Muscle layer of duodenum (tissue), 2 donors: ENCODE measurements at regions not wholly inside any gene's neighbourhood (a gene's known extent, or its start where the extent isn't known, plus 50 kb on each side); places are given as distances from the start of the nearest gene placed in this dataset.

ENCODE experiments used
- H3K27ac ChIP-seq: one replicate; pipeline ENCODE4 v1.7.0; 2013; ENCODE audit warnings: mild to moderate bottlenecking, low read length
- H3K27me3 ChIP-seq: one replicate; pipeline ENCODE4 v1.7.0; 2013; ENCODE audit warnings: low read depth, mild to moderate bottlenecking, control low read depth, low read length
- H3K36me3 ChIP-seq, 2 donors: one replicate each; pipeline ENCODE4 v1.7.0; 2013; ENCODE audit warnings: low read length in 2 of 2, control low read depth in 1 of 2, mild to moderate bottlenecking in 1 of 2; ENCODE audit not compliant: insufficient read depth in 2 of 2, control insufficient read depth in 1 of 2
- H3K4me1 ChIP-seq, 2 donors: one replicate each; pipeline ENCODE4 v1.7.0; 2013; ENCODE audit warnings: low read length in 2 of 2, mild to moderate bottlenecking in 2 of 2, control low read depth in 1 of 2, moderate library complexity in 1 of 2; ENCODE audit not compliant: insufficient read depth in 2 of 2, control insufficient read depth in 1 of 2
- H3K4me3 ChIP-seq, 2 donors: one replicate each; pipeline ENCODE4 v1.7.0; 2013; ENCODE audit warnings: low read length in 2 of 2, low read depth in 1 of 2, mild to moderate bottlenecking in 1 of 2
- H3K9me3 ChIP-seq, 2 donors: one replicate each; pipeline ENCODE4 v1.7.0; 2013; ENCODE audit warnings: low read length in 2 of 2, control low read depth in 1 of 2, mild to moderate bottlenecking in 1 of 2; ENCODE audit not compliant: control insufficient read depth in 1 of 2
- donor health status: healthy.

- Histone ChIP-seq H3K36me3 (no peaks in the 10 kb centered on the region), H3K9me3 (no peaks in the 10 kb centered on the region), H3K27me3 (no peaks in the 10 kb centered on the region), H3K4me3 (no peak overlapping the region), H3K4me1 (no peaks in the 10 kb centered on the region), H3K27ac (no peak overlapping the region)
Observed at GRCh38 chr11:116104498-116105174, 600.4 kb upstream of the CADM1 start.

GRCh38 chr11:116101902-116102301 is 597.7 kb upstream of the CADM1 start:
- no peak overlapping the region for H3K4me3 ChIP-seq
- H3K36me3 ChIP-seq: no peaks in the 10 kb centered on the region
- no peak overlapping the region for H3K27ac ChIP-seq
- no peaks in the 10 kb centered on the region for H3K27me3 ChIP-seq
- no peaks in the 10 kb centered on the region for H3K4me1 ChIP-seq
- no peaks in the 10 kb centered on the region for H3K9me3 ChIP-seq

GRCh38 chr11:116100016-116100415 is 595.8 kb upstream of the CADM1 start:
- Histone ChIP-seq H3K4me1 (no peaks in the 10 kb centered on the region), H3K27ac (no peak overlapping the region), H3K27me3 (no peaks in the 10 kb centered on the region), H3K9me3 (no peaks in the 10 kb centered on the region), H3K36me3 (no peaks in the 10 kb centered on the region), H3K4me3 (no peak overlapping the region)

GRCh38 chr11:116099541-116099940 is 595.3 kb upstream of the CADM1 start:
- Histone ChIP-seq H3K9me3 (no peaks in the 10 kb centered on the region), H3K4me3 (no peak overlapping the region), H3K27me3 (no peaks in the 10 kb centered on the region), H3K36me3 (no peaks in the 10 kb centered on the region), H3K27ac (no peak overlapping the region), H3K4me1 (no peaks in the 10 kb centered on the region)

- Histone ChIP-seq H3K27me3 (no peaks in the 10 kb centered on the region), H3K4me3 (no peak overlapping the region), H3K36me3 (no peaks in the 10 kb centered on the region), H3K9me3 (no peaks in the 10 kb centered on the region), H3K4me1 (no peaks in the 10 kb centered on the region), H3K27ac (no peak overlapping the region)
Observed at GRCh38 chr11:116096272-116096995, 592.2 kb upstream of the CADM1 start.

- no peaks in the 10 kb centered on the region for H3K27me3 ChIP-seq
- no peak overlapping the region for H3K27ac ChIP-seq
- no peaks in the 10 kb centered on the region for H3K4me1 ChIP-seq
Observed at GRCh38 chr11:116093481-116094270, 589.5 kb upstream of the CADM1 start.

GRCh38 chr11:116093065-116093464 is 588.9 kb upstream of the CADM1 start:
- H3K36me3 ChIP-seq: no peaks in the 10 kb centered on the region
- no peaks in the 10 kb centered on the region for H3K27me3 ChIP-seq
- no peaks in the 10 kb centered on the region for H3K4me1 ChIP-seq

More at GRCh38 chr11:116093481-116094270, 589.5 kb upstream of the CADM1 start:
- Histone ChIP-seq H3K9me3 (no peaks in the 10 kb centered on the region), H3K36me3 (no peaks in the 10 kb centered on the region), H3K4me3 (no peak overlapping the region)

GRCh38 chr11:116086426-116086825 is 582.2 kb upstream of the CADM1 start:
- H3K4me3 ChIP-seq: no peak overlapping the region
- no peaks in the 10 kb centered on the region for H3K9me3 ChIP-seq
- H3K4me1 ChIP-seq: no peaks in the 10 kb centered on the region
- no peak overlapping the region for H3K27ac ChIP-seq
- no peaks in the 10 kb centered on the region for H3K27me3 ChIP-seq
- no peaks in the 10 kb centered on the region for H3K36me3 ChIP-seq

More at GRCh38 chr11:116093065-116093464, 588.9 kb upstream of the CADM1 start:
- Histone ChIP-seq H3K9me3 (no peaks in the 10 kb centered on the region), H3K4me3 (no peak overlapping the region), H3K27ac (no peak overlapping the region)

- no peaks in the 10 kb centered on the region for H3K27me3 ChIP-seq
- H3K9me3 ChIP-seq: no peaks in the 10 kb centered on the region
- no peak overlapping the region for H3K27ac ChIP-seq
- no peaks in the 10 kb centered on the region for H3K36me3 ChIP-seq
- no peak overlapping the region for H3K4me3 ChIP-seq
- no peaks in the 10 kb centered on the region for H3K4me1 ChIP-seq
Observed at GRCh38 chr11:116085031-116085635, 580.9 kb upstream of the CADM1 start.

- Histone ChIP-seq H3K4me3 (no peak overlapping the region), H3K36me3 (no peaks in the 10 kb centered on the region), H3K27me3 (no peaks in the 10 kb centered on the region), H3K4me1 (no peaks in the 10 kb centered on the region), H3K27ac (no peak overlapping the region), H3K9me3 (no peaks in the 10 kb centered on the region)
Observed at GRCh38 chr11:116084511-116084910, 580.3 kb upstream of the CADM1 start.

- no peaks in the 10 kb centered on the region for H3K9me3 ChIP-seq
- no peak overlapping the region for H3K4me3 ChIP-seq
Observed at GRCh38 chr11:116082256-116082655, 578.0 kb upstream of the CADM1 start.

More at GRCh38 chr11:116082256-116082655, 578.0 kb upstream of the CADM1 start:
- Histone ChIP-seq H3K36me3 (no peaks in the 10 kb centered on the region), H3K27ac (no peak overlapping the region), H3K4me1 (no peaks in the 10 kb centered on the region), H3K27me3 (no peaks in the 10 kb centered on the region)
